ENCODE measurements at regions not wholly inside any gene's neighbourhood (a gene's known extent, or its start where the extent isn't known, plus 50 kb on each side); places are given as distances from the start of the nearest gene placed in this dataset.

GRCh38 chr14:101705733-101706508 lies 55.6 kb upstream of the PPP2R5C start:
- no peaks in the 10 kb centered on the region for H3K9me3 ChIP-seq
- 0 out of 2 replicates have a peak, but pooled peaks cover 1% of the 10 kb centered on the region for H3K27me3 ChIP-seq (ENCODE audit: low read depth)
- no peak overlapping the region for H3K4me3 ChIP-seq
- DNase-seq (ENCODE audit: low spot score in 2 of 2) = no peak
- no peaks in the 10 kb centered on the region for H3K36me3 ChIP-seq (replicated peaks)
- in situ Hi-C loops (cut with MboI; ENCODE audit: low sequenced_read_pairs) = no loop called here
- peaks cover 3% of the 10 kb centered on the region for H3K4me1 ChIP-seq

GRCh38 chr14:101706509-101707067 lies 54.9 kb upstream of the PPP2R5C start:
- in situ Hi-C loops (cut with MboI; ENCODE audit: low sequenced_read_pairs) = no loop called here
- Histone ChIP-seq H3K27me3 (ENCODE audit: low read depth) (no peaks in the 10 kb centered on the region), H3K9me3 (no peaks in the 10 kb centered on the region), H3K4me1 (peaks cover 3% of the 10 kb centered on the region), H3K36me3 (replicated peaks) (no peaks in the 10 kb centered on the region), H3K4me3 (no peak overlapping the region)
- DNase-seq (ENCODE audit: low spot score in 2 of 2) = no peak

GRCh38 chr14:101707068-101707842 lies 54.3 kb upstream of the PPP2R5C start:
- H3K4me1 ChIP-seq = peaks cover 3% of the 10 kb centered on the region
- DNase-seq (ENCODE audit: low spot score in 2 of 2) = peak; percentile 68 to 79
- H3K4me3 ChIP-seq = no peak overlapping the region
- no peaks in the 10 kb centered on the region for H3K36me3 ChIP-seq (replicated peaks)
- H3K27me3 ChIP-seq (ENCODE audit: low read depth) = no peaks in the 10 kb centered on the region
- in situ Hi-C loops (cut with MboI; ENCODE audit: low sequenced_read_pairs) = no loop called here
- no peaks in the 10 kb centered on the region for H3K9me3 ChIP-seq

GRCh38 chr14:101707863-101708620 lies 53.5 kb upstream of the PPP2R5C start:
- Histone ChIP-seq H3K9me3 (no peaks in the 10 kb centered on the region), H3K4me1 (peaks cover 3% of the 10 kb centered on the region), H3K36me3 (replicated peaks) (no peaks in the 10 kb centered on the region), H3K4me3 (no peak overlapping the region), H3K27me3 (ENCODE audit: low read depth) (no peaks in the 10 kb centered on the region)
- in situ Hi-C loops (cut with MboI; ENCODE audit: low sequenced_read_pairs) = no loop called here
- DNase-seq (ENCODE audit: low spot score in 2 of 2) = no peak

- in situ Hi-C loops (cut with MboI; ENCODE audit: low sequenced_read_pairs) = no loop called here
- Histone ChIP-seq H3K36me3 (replicated peaks) (no peaks in the 10 kb centered on the region), H3K9me3 (no peaks in the 10 kb centered on the region), H3K4me3 (no peak overlapping the region), H3K4me1 (peaks cover 3% of the 10 kb centered on the region), H3K27me3 (ENCODE audit: low read depth) (no peaks in the 10 kb centered on the region)
- no peak for DNase-seq (ENCODE audit: low spot score in 2 of 2)
These were observed 52.5 kb upstream of the PPP2R5C start for GRCh38 chr14:101708853-101709532.

GRCh38 chr14:101709533-101709881 lies 52.0 kb upstream of the PPP2R5C start:
- no peaks in the 10 kb centered on the region for H3K27me3 ChIP-seq (ENCODE audit: low read depth)
- no peaks in the 10 kb centered on the region for H3K9me3 ChIP-seq
- H3K36me3 ChIP-seq (replicated peaks) = no peaks in the 10 kb centered on the region
- H3K4me1 ChIP-seq = peaks cover 3% of the 10 kb centered on the region
- no peak overlapping the region for H3K4me3 ChIP-seq
- no peak for DNase-seq (ENCODE audit: low spot score in 2 of 2)
- in situ Hi-C loops (cut with MboI; ENCODE audit: low sequenced_read_pairs) = no loop called here

GRCh38 chr14:101709962-101710931 lies 51.3 kb upstream of the PPP2R5C start:
- no peaks in the 10 kb centered on the region for H3K27me3 ChIP-seq (ENCODE audit: low read depth)
- no peak overlapping the region for H3K4me3 ChIP-seq
- DNase-seq (ENCODE audit: low spot score in 2 of 2) = no peak
- H3K36me3 ChIP-seq (replicated peaks) = no peaks in the 10 kb centered on the region
- in situ Hi-C loops (cut with MboI; ENCODE audit: low sequenced_read_pairs) = loop anchor here (5.0 kb wide), 1 partner anchor 252 kb away; the partner anchor contains the start of gene DYNC1H1
- peaks cover 3% of the 10 kb centered on the region for H3K4me1 ChIP-seq
- H3K9me3 ChIP-seq = no peaks in the 10 kb centered on the region

- in situ Hi-C loops (cut with MboI; ENCODE audit: low sequenced_read_pairs) = loop anchor here (5.0 kb wide), 1 partner anchor 251 kb away; the partner anchor contains the start of gene DYNC1H1
- no peaks in the 10 kb centered on the region for H3K36me3 ChIP-seq (replicated peaks)
- no peak for DNase-seq (ENCODE audit: low spot score in 2 of 2)
- H3K9me3 ChIP-seq = no peaks in the 10 kb centered on the region
- H3K4me3 ChIP-seq = no peak overlapping the region
- H3K27me3 ChIP-seq (ENCODE audit: low read depth) = no peaks in the 10 kb centered on the region
- peaks cover 3% of the 10 kb centered on the region for H3K4me1 ChIP-seq
These were observed 50.3 kb upstream of the PPP2R5C start for GRCh38 chr14:101711041-101711856.
